ENCODE measurements at regions not wholly inside any gene's neighbourhood (a gene's known extent, or its start where the extent isn't known, plus 50 kb on each side); places are given as distances from the start of the nearest gene placed in this dataset.

DNA sequence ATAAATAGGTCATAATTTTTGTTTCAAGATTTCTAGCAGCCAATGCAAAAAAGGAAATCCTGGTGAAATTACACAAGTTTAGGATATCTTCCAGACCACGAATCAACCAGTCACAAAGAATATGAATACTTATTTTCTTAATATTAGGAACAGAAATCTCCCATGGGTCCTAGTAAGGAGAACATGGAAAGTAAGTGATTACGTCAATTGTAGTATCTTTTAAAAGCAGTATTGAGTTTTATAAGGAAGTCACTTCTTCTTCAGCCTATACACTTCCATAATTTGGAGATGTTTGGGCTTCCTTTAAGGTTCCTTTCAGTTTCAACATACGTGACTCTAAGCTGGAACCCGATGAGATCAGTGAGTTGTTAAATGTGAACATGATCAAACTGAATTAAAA lies 534.5 kb downstream of the USP25 start:
- Histone ChIP-seq H3K4me3 (no peak overlapping the region), H3K27ac (no peak overlapping the region), H3K4me1 (replicated peaks) (no peaks in the 10 kb centered on the region), H3K36me3 (no peaks in the 10 kb centered on the region), H3K27me3 (replicated peaks; ENCODE audit: insufficient read depth) (no peaks in the 10 kb centered on the region), H3K9me3 (no peaks in the 10 kb centered on the region)
- DNase-seq (ENCODE audit: low spot score): no peak
- TF ChIP-seq POLR2A (IDR thresholded peaks at IDR 0.05): no peak
- 75% methylated on average over 4 of the region's 4 CpGs for WGBS
- intact Hi-C loops (cut with DNase I): no loop called here

DNA sequence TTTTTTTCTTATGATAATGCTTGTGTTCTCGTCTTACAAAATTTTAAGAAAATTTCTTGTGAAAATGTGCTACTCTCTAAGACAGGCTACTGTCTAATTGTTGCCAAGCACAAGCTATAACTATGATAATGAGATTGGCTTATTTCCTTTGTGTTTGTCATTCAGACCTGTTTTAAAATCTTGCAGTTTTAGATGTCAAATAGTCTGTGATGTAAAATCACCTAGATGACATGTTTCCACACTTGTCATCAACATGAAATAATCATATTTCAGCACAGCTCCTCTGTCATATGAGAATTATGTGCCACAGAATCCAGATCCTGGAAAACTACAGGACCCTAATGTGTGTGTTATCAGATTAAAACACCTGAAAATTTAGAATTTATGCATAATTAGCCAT lies 539.7 kb downstream of the USP25 start:
- no peak for DNase-seq (ENCODE audit: low spot score)
- intact Hi-C loops (cut with DNase I): no loop called here
- H3K9me3 ChIP-seq: no peaks in the 10 kb centered on the region
- TF ChIP-seq POLR2A (IDR thresholded peaks at IDR 0.05) (no peak), POLR2AphosphoS5 (IDR thresholded peaks at IDR 0.05) (no peak)
- TF ChIP-seq, protein P1, sequence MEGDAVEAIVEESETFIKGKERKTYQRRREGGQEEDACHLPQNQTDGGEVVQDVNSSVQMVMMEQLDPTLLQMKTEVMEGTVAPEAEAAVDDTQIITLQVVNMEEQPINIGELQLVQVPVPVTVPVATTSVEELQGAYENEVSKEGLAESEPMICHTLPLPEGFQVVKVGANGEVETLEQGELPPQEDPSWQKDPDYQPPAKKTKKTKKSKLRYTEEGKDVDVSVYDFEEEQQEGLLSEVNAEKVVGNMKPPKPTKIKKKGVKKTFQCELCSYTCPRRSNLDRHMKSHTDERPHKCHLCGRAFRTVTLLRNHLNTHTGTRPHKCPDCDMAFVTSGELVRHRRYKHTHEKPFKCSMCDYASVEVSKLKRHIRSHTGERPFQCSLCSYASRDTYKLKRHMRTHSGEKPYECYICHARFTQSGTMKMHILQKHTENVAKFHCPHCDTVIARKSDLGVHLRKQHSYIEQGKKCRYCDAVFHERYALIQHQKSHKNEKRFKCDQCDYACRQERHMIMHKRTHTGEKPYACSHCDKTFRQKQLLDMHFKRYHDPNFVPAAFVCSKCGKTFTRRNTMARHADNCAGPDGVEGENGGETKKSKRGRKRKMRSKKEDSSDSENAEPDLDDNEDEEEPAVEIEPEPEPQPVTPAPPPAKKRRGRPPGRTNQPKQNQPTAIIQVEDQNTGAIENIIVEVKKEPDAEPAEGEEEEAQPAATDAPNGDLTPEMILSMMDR (IDR thresholded peaks at IDR 0.05): no peak
- WGBS: 92% methylated on average over 1 of the region's 1 CpG
- no peaks in the 10 kb centered on the region for H3K27me3 ChIP-seq (replicated peaks; ENCODE audit: insufficient read depth)
- H3K4me1 ChIP-seq (replicated peaks): no peaks in the 10 kb centered on the region
- no peak overlapping the region for H3K27ac ChIP-seq
- H3K4me3 ChIP-seq: no peak overlapping the region
- no peaks in the 10 kb centered on the region for H3K36me3 ChIP-seq

DNA sequence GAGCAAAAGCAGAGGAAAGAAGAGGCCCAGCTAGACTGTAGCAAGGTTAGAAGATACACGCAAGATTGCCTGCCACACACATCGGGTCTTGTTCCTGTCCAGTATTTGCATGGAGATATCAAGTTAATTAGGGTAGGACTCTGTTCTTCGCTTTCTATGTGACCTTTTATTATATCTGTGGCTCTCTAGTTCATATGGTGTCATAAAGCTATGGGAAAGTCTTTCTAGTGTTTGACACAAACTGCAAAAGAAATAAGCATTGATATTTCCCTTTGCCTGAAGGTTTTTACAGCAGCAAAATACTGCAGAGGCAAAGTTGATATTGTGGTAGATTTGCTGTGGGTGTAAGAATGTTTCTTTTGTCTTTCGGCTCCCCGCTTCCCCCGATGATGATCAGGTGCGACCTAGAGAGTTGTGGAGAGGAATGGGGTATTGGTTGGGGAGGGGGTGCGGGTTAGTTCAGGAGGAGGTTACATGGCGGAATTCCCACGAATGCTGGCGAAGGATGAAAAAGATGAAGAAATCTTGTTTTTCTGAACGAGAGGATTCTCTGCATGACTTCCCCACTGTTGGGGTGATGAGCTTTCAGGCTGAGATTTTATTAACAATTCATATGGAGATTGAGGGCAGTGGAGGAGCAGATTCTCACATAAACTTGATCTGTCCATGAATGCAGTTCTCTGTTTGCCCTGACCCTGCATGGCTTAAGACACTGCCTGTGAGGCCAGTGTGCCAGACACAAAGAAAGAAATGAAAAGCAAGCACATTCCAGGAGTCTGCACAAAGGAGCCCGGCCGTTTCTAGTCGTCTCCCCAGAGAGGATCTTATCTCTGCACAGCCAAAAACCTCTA lies 550.2 kb downstream of the USP25 start:
- no peaks in the 10 kb centered on the region for H3K9me3 ChIP-seq
- DNase-seq (ENCODE audit: low spot score): peak; percentile 37
- no peaks in the 10 kb centered on the region for H3K27me3 ChIP-seq (replicated peaks; ENCODE audit: insufficient read depth)
- H3K4me3 ChIP-seq: peak overlapping the region in 1 of 2 donors; percentile 9
- intact Hi-C loops (cut with DNase I): no loop called here
- 15% methylated on average over 15 of the region's 15 CpGs for WGBS
- no peaks in the 10 kb centered on the region for H3K36me3 ChIP-seq
- no peaks in the 10 kb centered on the region for H3K4me1 ChIP-seq (replicated peaks)
- TF ChIP-seq POLR2A (IDR thresholded peaks at IDR 0.05) (no peak), POLR2AphosphoS5 (IDR thresholded peaks at IDR 0.05) (no peak)
- TF ChIP-seq, protein P1 (IDR thresholded peaks at IDR 0.05): peak in 1 of 4 experiments; percentile 5
- H3K27ac ChIP-seq: peak overlapping the region; percentile 48 to 58

DNA sequence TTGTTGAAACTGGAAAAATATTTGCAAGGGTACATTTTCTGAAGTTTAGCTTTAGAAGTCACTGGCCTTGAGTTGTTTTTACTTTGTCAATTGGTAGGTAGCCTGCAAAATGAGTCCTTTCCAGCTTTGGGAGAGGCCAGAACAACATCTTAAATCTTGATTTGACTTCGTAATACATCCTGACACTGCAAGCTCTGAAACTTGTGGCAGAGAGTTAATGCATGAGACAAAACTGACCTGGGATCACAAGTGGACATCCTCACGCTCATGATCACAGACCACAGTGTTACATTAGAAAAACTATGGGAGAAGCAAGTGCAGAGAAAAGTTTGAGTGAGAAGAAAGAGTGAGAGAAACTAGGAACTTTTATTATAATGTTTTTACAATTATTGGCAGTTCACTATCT lies 550.9 kb downstream of the USP25 start:
- WGBS: 17% methylated on average over 2 of the region's 2 CpGs
- Histone ChIP-seq H3K9me3 (no peaks in the 10 kb centered on the region), H3K4me1 (replicated peaks) (no peaks in the 10 kb centered on the region), H3K27me3 (replicated peaks; ENCODE audit: insufficient read depth) (no peaks in the 10 kb centered on the region), H3K36me3 (no peaks in the 10 kb centered on the region), H3K27ac (peak overlapping the region; percentile 48 to 58), H3K4me3 (peak overlapping the region in 1 of 2 donors; percentile 9)
- DNase-seq (ENCODE audit: low spot score): no peak
- intact Hi-C loops (cut with DNase I): no loop called here
- TF ChIP-seq, protein P1 (IDR thresholded peaks at IDR 0.05): no peak
- TF ChIP-seq POLR2A (IDR thresholded peaks at IDR 0.05) (no peak), POLR2AphosphoS5 (IDR thresholded peaks at IDR 0.05) (no peak)

DNA sequence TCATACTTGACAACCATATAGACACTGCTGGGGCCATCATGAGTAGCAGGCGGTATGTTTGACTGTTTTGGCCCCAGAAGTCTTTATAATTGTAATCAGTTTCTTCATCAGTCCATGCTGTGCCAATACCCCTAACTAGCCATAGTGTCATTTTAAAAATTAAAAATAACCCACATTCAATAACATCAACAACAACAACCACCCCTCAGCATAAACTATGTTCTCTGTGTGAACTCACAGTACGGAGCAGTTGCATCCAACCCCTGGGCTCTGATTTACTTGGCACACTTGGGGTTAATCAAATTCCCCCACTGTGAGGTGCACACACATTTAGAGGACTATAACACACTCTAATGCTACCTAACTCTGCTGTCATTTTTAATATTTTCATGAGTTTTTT lies 553.7 kb downstream of the USP25 start:
- H3K27me3 ChIP-seq (replicated peaks; ENCODE audit: insufficient read depth): no peaks in the 10 kb centered on the region
- peak overlapping the region in 1 of 2 donors; percentile 17 for H3K27ac ChIP-seq
- 78% methylated on average over 2 of the region's 2 CpGs for WGBS
- no peak for DNase-seq (ENCODE audit: low spot score)
- intact Hi-C loops (cut with DNase I): no loop called here
- H3K36me3 ChIP-seq: no peaks in the 10 kb centered on the region
- TF ChIP-seq POLR2AphosphoS5 (IDR thresholded peaks at IDR 0.05) (no peak), POLR2A (IDR thresholded peaks at IDR 0.05) (no peak)
- TF ChIP-seq, protein P1 (IDR thresholded peaks at IDR 0.05): no peak
- no peaks in the 10 kb centered on the region for H3K4me1 ChIP-seq (replicated peaks)
- no peaks in the 10 kb centered on the region for H3K9me3 ChIP-seq
- no peak overlapping the region for H3K4me3 ChIP-seq

Data from prostate gland (tissue), 2 donors.